Naive thymus-derived CD4-positive, alpha-beta T cell (primary cell): ENCODE measurements at regions not wholly inside any gene's neighbourhood (a gene's known extent, or its start where the extent isn't known, plus 50 kb on each side); places are given as distances from the start of the nearest gene placed in this dataset.
"Not testable (repeated sequence)": the region's sequence is repeated elsewhere in the genome, so short reads cannot be mapped to it uniquely, and the experiment has no call there.

Experiments used
- ATAC-seq: fragments of 150-1000 bp; cut with Tn5 transposase; 2 replicates; pipeline ENCODE4 v1.10.0; 2021; ENCODE audit warnings: mild to moderate bottlenecking, moderate library complexity
- CTCF ChIA-PET: fragments of 350-600 bp; sonication (Branson Sonifier 250); formaldehyde crosslinking; loops from one replicate; lab custom pipeline; 2021; ENCODE audit warnings: antibody characterized with exemption; lab: Charles Lee
- POLR2A ChIA-PET: fragments of 350-600 bp; sonication (Branson Sonifier 250); formaldehyde crosslinking; loops from one replicate; lab custom pipeline; 2021; ENCODE audit warnings: antibody characterized with exemption, inconsistent platforms; lab: Charles Lee
- DNase-seq, 9 donors: peaks; one replicate each; pipeline versions ENCODE4 v3.0.0 to v3.0.0-alpha.2; 2020 to 2022; ENCODE audit warnings: mixed read lengths in 1 of 9
- H3K27ac ChIP-seq: one replicate; pipeline ENCODE4 v1.7.0; 2013; ENCODE audit warnings: mild to moderate bottlenecking, low read depth, low read length, moderate library complexity
- H3K27me3 ChIP-seq, 2 donors: one replicate each; pipeline ENCODE4 v1.7.0; 2013; ENCODE audit warnings: low read length in 2 of 2, mild to moderate bottlenecking in 2 of 2, moderate library complexity in 2 of 2; ENCODE audit not compliant: control insufficient read depth in 2 of 2, insufficient read depth in 2 of 2
- H3K36me3 ChIP-seq, 3 experiments: 1 replicate in 2 of 3; 2 replicates in 1 of 3; pipeline ENCODE4 v1.7.0; 2013; ENCODE audit warnings: low read length in 3 of 3, mild to moderate bottlenecking in 3 of 3, moderate library complexity in 1 of 3; ENCODE audit not compliant: insufficient read depth in 3 of 3, control insufficient read depth in 2 of 3
- H3K4me1 ChIP-seq, 2 donors: one replicate each; pipeline ENCODE4 v1.7.0; 2013; ENCODE audit warnings: low read length in 2 of 2, mild to moderate bottlenecking in 2 of 2, moderate library complexity in 1 of 2; ENCODE audit not compliant: control insufficient read depth in 2 of 2, insufficient read depth in 2 of 2
- H3K4me3 ChIP-seq: 2 replicates; pipeline ENCODE4 v1.7.0; 2013; ENCODE audit warnings: mild to moderate bottlenecking, low read length
- H3K9me3 ChIP-seq, 3 experiments: 1 replicate in 2 of 3; 2 replicates in 1 of 3; pipeline ENCODE4 v1.7.0; 2013; ENCODE audit warnings: low read length in 3 of 3; ENCODE audit not compliant: control insufficient read depth in 2 of 3
- H3K27ac Mint-ChIP-seq, 9 donors: one replicate each; pipeline ENCODE4 v1.8.0; 2020 to 2022; ENCODE audit warnings: mixed read lengths in 9 of 9, mild to moderate bottlenecking in 8 of 9, moderate library complexity in 5 of 9, inconsistent platforms in 2 of 9
- H3K27me3 Mint-ChIP-seq, 5 donors: one replicate each; pipeline ENCODE4 v1.8.0; 2021 to 2022; ENCODE audit warnings: mixed read lengths in 5 of 5, mild to moderate bottlenecking in 1 of 5
- H3K36me3 Mint-ChIP-seq, 5 donors: one replicate each; pipeline ENCODE4 v1.8.0; 2020 to 2022; ENCODE audit warnings: mixed read lengths in 5 of 5, mild to moderate bottlenecking in 3 of 5, inconsistent platforms in 1 of 5
- H3K4me1 Mint-ChIP-seq, 7 donors: one replicate each; pipeline ENCODE4 v1.8.0; 2020 to 2022; ENCODE audit warnings: mixed read lengths in 7 of 7, mild to moderate bottlenecking in 3 of 7, inconsistent platforms in 1 of 7
- H3K4me3 Mint-ChIP-seq, 10 donors: one replicate each; pipeline ENCODE4 v1.8.0; 2020 to 2022; ENCODE audit warnings: mild to moderate bottlenecking in 10 of 10, mixed read lengths in 10 of 10, moderate library complexity in 6 of 10, inconsistent platforms in 2 of 10
- H3K9me3 Mint-ChIP-seq, 11 donors: one replicate each; pipeline ENCODE4 v1.8.0; 2020 to 2022; ENCODE audit warnings: mixed read lengths in 11 of 11, mild to moderate bottlenecking in 4 of 11, inconsistent platforms in 1 of 11, moderate library complexity in 1 of 11
- intact Hi-C, 2 donors: fragments of 100-400 bp; cut with micrococcal nuclease; formaldehyde crosslinking; loops; one replicate each; pipeline ENCODE4 v1.15.1; 2023

- no peaks in the 10 kb centered on the region for H3K4me1 Mint-ChIP-seq
- H3K27me3 Mint-ChIP-seq = no peaks in the 10 kb centered on the region
- H3K27ac Mint-ChIP-seq = no peak overlapping the region
- POLR2A ChIA-PET = no interaction called here
- CTCF ChIA-PET = no interaction called here
- H3K27ac ChIP-seq = no peak overlapping the region
- H3K27me3 ChIP-seq = no peaks in the 10 kb centered on the region
- ATAC-seq (no peak), DNase-seq (no peak)
- H3K36me3 ChIP-seq = no peaks in the 10 kb centered on the region
- H3K36me3 Mint-ChIP-seq = peaks cover 0 to 2% (median 0%) of the 10 kb centered on the region in 5 donors
- H3K9me3 Mint-ChIP-seq = peaks cover 5 to 34% (median 17%) of the 10 kb centered on the region in 11 donors
- no peaks in the 10 kb centered on the region for H3K4me1 ChIP-seq
- no peak overlapping the region for H3K4me3 ChIP-seq
- intact Hi-C loops = no loop called here
- H3K9me3 ChIP-seq = no peaks in the 10 kb centered on the region
- no peak overlapping the region for H3K4me3 Mint-ChIP-seq
Measured at GRCh38 chr12:33876618-33877017, 145.7 kb upstream of the ALG10 start.

DNA sequence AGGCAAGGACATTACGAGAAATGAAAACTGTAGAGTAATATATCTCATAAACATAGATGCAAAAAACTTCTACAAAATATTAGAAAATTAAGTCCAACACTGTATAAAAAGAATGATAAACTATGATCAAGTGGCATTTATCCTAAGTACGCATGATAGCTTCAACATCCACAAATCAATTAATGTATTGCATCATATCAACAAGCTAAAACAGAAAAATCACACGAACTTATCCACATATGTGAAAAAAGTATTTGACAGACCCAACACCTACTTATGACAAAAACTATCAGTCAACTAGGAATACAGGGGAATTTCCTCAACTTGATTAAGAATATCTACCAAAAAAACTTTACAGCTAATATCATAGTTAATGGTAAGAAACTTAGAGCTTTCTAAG, 129.9 kb upstream of the ALG10 start:
- Mint-ChIP-seq H3K4me1 (no peaks in the 10 kb centered on the region), H3K27me3 (no peaks in the 10 kb centered on the region), H3K36me3 (no peaks in the 10 kb centered on the region), H3K27ac (no peak overlapping the region), H3K9me3 (peaks cover 0 to 36% (median 4%) of the 10 kb centered on the region in 11 donors), H3K4me3 (no peak overlapping the region)
- intact Hi-C loops = no loop called here
- H3K4me1 ChIP-seq = no peaks in the 10 kb centered on the region
- ATAC-seq (no peak), DNase-seq (no peak)
- H3K27ac ChIP-seq = no peak overlapping the region
- H3K36me3 ChIP-seq = no peaks in the 10 kb centered on the region
- no peaks in the 10 kb centered on the region for H3K9me3 ChIP-seq
- POLR2A ChIA-PET = no interaction called here
- CTCF ChIA-PET = no interaction called here
- H3K4me3 ChIP-seq = no peak overlapping the region
- no peaks in the 10 kb centered on the region for H3K27me3 ChIP-seq

DNA sequence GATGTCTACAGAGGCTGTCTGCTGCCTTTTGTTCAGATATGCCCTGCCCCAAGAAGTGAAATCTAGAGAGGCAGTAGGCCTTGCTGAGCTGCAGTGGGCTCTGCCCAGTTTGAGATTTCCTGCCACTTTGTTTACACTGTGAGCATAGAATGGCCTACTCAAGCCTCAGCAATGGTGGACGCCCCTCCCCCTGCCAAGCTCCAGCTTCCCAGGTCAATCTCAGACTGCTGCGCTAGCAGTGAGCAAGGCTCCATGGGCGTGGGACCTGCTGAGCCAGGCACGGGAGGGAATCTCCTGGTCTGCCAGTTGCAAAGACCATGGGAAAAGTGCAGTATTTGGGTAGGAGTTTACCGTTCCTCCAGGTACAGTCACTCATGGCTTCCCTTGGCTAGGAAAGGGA, 101.8 kb upstream of the ALG10 start:
- H3K27ac Mint-ChIP-seq, H3K4me3 Mint-ChIP-seq, H3K27ac ChIP-seq, POLR2A ChIA-PET, H3K36me3 ChIP-seq, H3K4me1 ChIP-seq, H3K4me1 Mint-ChIP-seq, H3K27me3 Mint-ChIP-seq, DNase-seq, H3K27me3 ChIP-seq, intact Hi-C loops, H3K9me3 ChIP-seq, ATAC-seq, H3K4me3 ChIP-seq, CTCF ChIA-PET: not testable (repeated sequence)
- Mint-ChIP-seq H3K36me3 (peaks cover 0 to 13% (median 3%) of the 10 kb centered on the region in 5 donors), H3K9me3 (peaks cover 9 to 48% (median 21%) of the 10 kb centered on the region in 11 donors)

- H3K4me3 ChIP-seq = no peak overlapping the region
- H3K27me3 ChIP-seq = no peaks in the 10 kb centered on the region
- no peaks in the 10 kb centered on the region for H3K4me1 ChIP-seq
- no peak overlapping the region for H3K27ac ChIP-seq
- ChIA-PET POLR2A (no interaction called here), CTCF (no interaction called here)
- Mint-ChIP-seq H3K4me1 (no peaks in the 10 kb centered on the region), H3K36me3 (peaks cover 0 to 17% (median 2%) of the 10 kb centered on the region in 5 donors), H3K9me3 (peaks cover 7 to 58% (median 22%) of the 10 kb centered on the region in 11 donors), H3K27me3 (peaks cover 0 to 7% (median 0%) of the 10 kb centered on the region in 5 donors), H3K27ac (no peak overlapping the region), H3K4me3 (no peak overlapping the region)
- ATAC-seq (no peak), DNase-seq (no peak)
- no peaks in the 10 kb centered on the region for H3K36me3 ChIP-seq
- intact Hi-C loops = no loop called here
- H3K9me3 ChIP-seq = peaks cover 0 to 6% (median 0%) of the 10 kb centered on the region in 3 experiments
Measured at GRCh38 chr12:33926095-33926494, 96.2 kb upstream of the ALG10 start.

DNA sequence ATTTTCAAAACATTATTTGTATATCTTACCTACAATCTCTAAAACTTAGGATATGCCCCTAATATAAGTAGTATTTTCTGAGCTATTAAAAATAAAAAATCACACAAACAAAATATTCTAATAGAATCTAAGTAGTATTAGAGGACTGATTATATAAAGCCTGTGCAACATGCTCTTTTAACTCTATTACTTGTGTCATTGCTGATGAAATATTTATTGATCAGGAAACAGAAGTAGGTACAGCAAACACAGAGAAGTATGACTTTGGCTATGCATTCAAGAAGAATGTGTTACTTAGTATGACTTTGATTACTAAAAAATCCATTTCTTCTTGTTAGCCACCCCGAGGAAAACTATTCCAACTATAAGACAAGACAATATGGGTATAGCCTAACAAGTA, 84.6 kb upstream of the ALG10 start:
- peaks cover 0 to 14% (median 5%) of the 10 kb centered on the region in 11 donors for H3K9me3 Mint-ChIP-seq
- DNase-seq, H3K36me3 Mint-ChIP-seq, H3K27me3 ChIP-seq, POLR2A ChIA-PET, intact Hi-C loops, H3K27me3 Mint-ChIP-seq, H3K27ac Mint-ChIP-seq, H3K4me1 ChIP-seq, CTCF ChIA-PET, H3K9me3 ChIP-seq, H3K4me3 ChIP-seq, H3K4me1 Mint-ChIP-seq, H3K4me3 Mint-ChIP-seq, H3K36me3 ChIP-seq, H3K27ac ChIP-seq, ATAC-seq: not testable (repeated sequence)

DNA sequence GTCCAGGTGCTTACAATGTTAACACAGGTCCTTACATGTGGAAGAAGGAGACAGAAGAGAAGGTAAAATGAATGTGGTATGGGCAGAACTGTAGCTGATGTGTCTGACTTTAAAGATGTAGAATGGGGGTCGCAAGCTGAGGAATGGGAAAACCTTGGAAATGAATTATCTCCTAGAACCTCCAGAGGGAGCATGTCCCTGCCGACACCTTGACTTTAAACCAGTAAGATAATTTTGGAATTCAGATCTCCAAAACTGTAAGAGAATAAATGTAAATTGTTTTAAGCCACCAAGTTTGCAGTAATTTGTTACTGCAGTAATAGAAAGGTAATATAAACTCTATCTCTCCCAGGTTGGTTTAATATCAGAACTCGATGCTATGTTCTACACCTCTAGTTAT, 80.1 kb upstream of the ALG10 start:
- H3K27me3 ChIP-seq = no peaks in the 10 kb centered on the region
- ChIA-PET CTCF (no interaction called here), POLR2A (no interaction called here)
- ATAC-seq = no peak
- Mint-ChIP-seq H3K9me3 (peaks cover 0 to 8% (median 0%) of the 10 kb centered on the region in 11 donors), H3K27me3 (peaks cover 0 to 9% (median 0%) of the 10 kb centered on the region in 5 donors), H3K4me1 (no peaks in the 10 kb centered on the region), H3K27ac (no peak overlapping the region), H3K36me3 (no peaks in the 10 kb centered on the region), H3K4me3 (no peak overlapping the region)
- H3K4me3 ChIP-seq = no peak overlapping the region
- H3K4me1 ChIP-seq = no peaks in the 10 kb centered on the region
- no peaks in the 10 kb centered on the region for H3K9me3 ChIP-seq
- no peak overlapping the region for H3K27ac ChIP-seq
- intact Hi-C loops = no loop called here
- no peak for DNase-seq
- H3K36me3 ChIP-seq = no peaks in the 10 kb centered on the region

- no peak overlapping the region for H3K27ac ChIP-seq
- Mint-ChIP-seq H3K36me3 (peaks cover 0 to 3% (median 0%) of the 10 kb centered on the region in 5 donors), H3K9me3 (peaks cover 0 to 27% (median 10%) of the 10 kb centered on the region in 11 donors), H3K4me3 (no peak overlapping the region), H3K4me1 (no peaks in the 10 kb centered on the region), H3K27me3 (peaks cover 0 to 9% (median 0%) of the 10 kb centered on the region in 5 donors), H3K27ac (no peak overlapping the region)
- no peaks in the 10 kb centered on the region for H3K4me1 ChIP-seq
- ATAC-seq = no peak
- ChIA-PET CTCF (no interaction called here), POLR2A (no interaction called here)
- no peaks in the 10 kb centered on the region for H3K27me3 ChIP-seq
- DNase-seq = no peak
- peaks cover 0 to 1% (median 0%) of the 10 kb centered on the region in 3 experiments for H3K9me3 ChIP-seq
- H3K4me3 ChIP-seq = no peak overlapping the region
- no peaks in the 10 kb centered on the region for H3K36me3 ChIP-seq
- intact Hi-C loops = no loop called here
Measured at GRCh38 chr12:33944703-33945437, 77.4 kb upstream of the ALG10 start.
